Chondrocyte (in vitro differentiated cells): ENCODE measurements at regions not wholly inside any gene's neighbourhood (a gene's known extent, or its start where the extent isn't known, plus 50 kb on each side); places are given as distances from the start of the nearest gene placed in this dataset.
"Not testable (repeated sequence)": the region's sequence is repeated elsewhere in the genome, so short reads cannot be mapped to it uniquely, and the experiment has no call there.

Experiments used
- DNase-seq: peaks from one replicate; pipeline ENCODE4 v3.0.0; 2021; ENCODE audit warnings: mixed read lengths, low spot score
- H3K27ac Mint-ChIP-seq: one replicate; pipeline ENCODE4 v1.8.0; 2021; ENCODE audit warnings: mild to moderate bottlenecking, moderate library complexity, mixed read lengths; ENCODE audit not compliant: unreplicated experiment
- H3K27me3 Mint-ChIP-seq: 2 replicates; pipeline ENCODE4 v1.8.0; 2021; ENCODE audit warnings: low read depth, mixed read lengths
- H3K36me3 Mint-ChIP-seq: 2 replicates; pipeline ENCODE4 v1.8.0; 2021; ENCODE audit warnings: low read depth, mixed read lengths
- H3K4me1 Mint-ChIP-seq: 2 replicates; pipeline ENCODE4 v1.8.0; 2021; ENCODE audit warnings: low read depth, mild to moderate bottlenecking, mixed read lengths
- H3K4me3 Mint-ChIP-seq: one replicate; pipeline ENCODE4 v1.8.0; 2021; ENCODE audit warnings: mild to moderate bottlenecking, moderate library complexity, mixed read lengths; ENCODE audit not compliant: unreplicated experiment
- H3K9me3 Mint-ChIP-seq: 2 replicates; pipeline ENCODE4 v1.8.0; 2021; ENCODE audit warnings: low read depth, mixed read lengths
- CTCF ChIP-seq: fragments of 200-600 bp; sonication (generic); IDR thresholded peaks from 2 replicates; pipeline ENCODE4 v1.5.0; 2021; ENCODE audit warnings: antibody characterized with exemption, mild to moderate bottlenecking, moderate library complexity

GRCh38 chr2:91877658-91878210 is 2993.5 kb upstream of the TEKT4 start:
- not testable (repeated sequence) for H3K36me3 Mint-ChIP-seq, H3K4me1 Mint-ChIP-seq, H3K27ac Mint-ChIP-seq, H3K27me3 Mint-ChIP-seq, H3K4me3 Mint-ChIP-seq
- peak; percentile 96 for DNase-seq
- peaks cover 17% of the 10 kb centered on the region for H3K9me3 Mint-ChIP-seq

DNA sequence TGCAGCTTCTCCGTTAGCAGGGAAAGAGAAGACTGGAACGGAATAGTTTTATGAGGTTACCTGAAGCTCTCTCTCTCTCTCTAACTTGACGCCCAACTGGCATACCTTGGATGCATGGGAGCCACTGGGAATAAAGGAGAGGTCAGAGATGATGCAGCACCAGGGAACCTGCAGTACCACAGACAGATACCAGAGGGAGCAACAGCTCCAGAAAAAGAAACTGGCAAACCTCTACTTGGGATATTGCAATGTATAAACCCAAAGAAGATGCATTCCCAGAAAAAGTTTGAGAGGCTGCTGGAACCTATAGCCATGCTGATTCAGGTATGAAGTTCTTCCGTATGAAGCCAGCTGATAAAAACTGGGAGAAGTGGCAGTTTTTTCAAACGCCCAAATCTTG is 2976.1 kb upstream of the TEKT4 start:
- DNase-seq, H3K27ac Mint-ChIP-seq, H3K4me3 Mint-ChIP-seq, H3K36me3 Mint-ChIP-seq, H3K4me1 Mint-ChIP-seq, H3K27me3 Mint-ChIP-seq, H3K9me3 Mint-ChIP-seq: not testable (repeated sequence)
- TF ChIP-seq CTCF: peak; percentile 53

DNA sequence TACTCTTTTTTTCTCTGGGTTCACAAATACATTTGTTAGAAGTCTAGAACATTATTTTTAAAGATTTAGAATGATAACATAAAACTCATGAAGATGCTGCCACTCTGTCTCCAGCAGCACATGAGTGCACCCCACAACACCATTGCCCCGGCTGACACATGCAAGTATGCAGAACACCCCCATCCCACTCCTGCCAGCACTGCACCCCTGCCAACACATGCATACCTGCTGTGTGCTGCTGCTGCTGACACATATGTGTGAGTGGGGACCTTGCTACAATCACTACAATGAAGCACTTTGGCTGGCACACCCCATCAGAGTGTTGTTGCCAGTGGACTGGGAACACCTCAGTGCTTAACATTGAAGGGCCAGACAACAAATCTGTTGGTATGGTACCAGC is 2953.6 kb upstream of the TEKT4 start:
- H3K9me3 Mint-ChIP-seq: peaks cover 19% of the 10 kb centered on the region
- not testable (repeated sequence) for H3K27me3 Mint-ChIP-seq, H3K27ac Mint-ChIP-seq, H3K4me1 Mint-ChIP-seq, H3K4me3 Mint-ChIP-seq, H3K36me3 Mint-ChIP-seq
- peak; percentile 83 for DNase-seq
